ENCODE measurements at regions not wholly inside any gene's neighbourhood (a gene's known extent, or its start where the extent isn't known, plus 50 kb on each side); places are given as distances from the start of the nearest gene placed in this dataset.

DNA sequence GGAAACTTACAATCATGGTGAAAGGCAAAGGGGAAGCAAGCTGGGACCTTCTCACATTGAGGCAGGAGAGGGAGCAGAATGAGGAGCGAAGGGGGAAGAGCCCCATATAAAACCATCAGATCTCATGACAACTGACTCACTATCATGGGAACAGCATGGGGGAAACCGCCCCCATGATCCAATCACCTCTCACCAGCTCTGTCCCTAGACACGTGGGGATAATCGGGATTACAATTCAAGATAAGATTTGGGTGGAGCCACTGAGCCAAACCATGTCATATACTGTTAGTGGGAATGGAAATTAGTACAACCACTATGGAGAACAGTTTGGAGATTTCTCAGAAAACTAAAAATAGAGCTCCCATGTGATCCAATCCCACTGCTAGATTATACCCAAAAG, 163.7 kb downstream of the MANEA start:
- FAIRE-seq, result no peak
- 0% methylated on average over 4 of the region's 4 CpGs for WGBS (ENCODE audit: insufficient coverage, insufficient replicate concordance, low lambda C conversion rate, missing lambda C conversion rate)

DNA sequence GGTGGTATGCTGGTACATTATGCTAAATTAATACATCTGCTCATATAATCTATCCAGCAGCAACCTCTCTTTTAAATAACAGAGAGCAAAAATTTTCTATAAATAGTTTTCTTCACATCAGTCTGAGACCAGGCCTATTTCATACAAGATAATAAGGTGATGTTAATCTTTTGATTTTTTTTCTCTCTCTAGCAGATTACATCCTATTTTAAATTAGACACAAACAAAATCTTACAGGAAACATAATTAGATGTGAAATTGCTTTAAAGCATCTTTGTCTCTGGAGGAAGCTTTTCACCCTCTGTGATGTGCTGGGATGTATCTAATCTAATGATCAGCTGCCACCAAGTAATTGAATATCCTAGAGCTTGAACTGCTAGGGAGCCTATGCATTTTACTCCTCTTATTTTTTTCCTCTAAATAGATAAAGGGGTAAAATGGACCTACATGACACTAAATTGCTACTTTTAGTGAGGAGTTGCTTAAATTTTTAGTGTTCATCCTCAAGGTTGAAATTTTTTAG, 165.5 kb downstream of the MANEA start:
- intact Hi-C loops (cut with micrococcal nuclease; ENCODE audit: unreplicated experiment) (no loop called here), in situ Hi-C loops (cut with MboI) (no loop called here)
- DNase-seq (ENCODE audit: low read depth, low spot score) (no peak), ATAC-seq (no peak), FAIRE-seq (no peak)
- Histone ChIP-seq H3K27me3 (replicated peaks in 1 of 2; ENCODE audit: control insufficient read depth in 2 of 2, insufficient read depth in 2 of 2, low read length in 1 of 2) (no peaks in the 10 kb centered on the region), H3K9ac (ENCODE audit: control insufficient read depth, insufficient read depth, low read length) (no peak overlapping the region), H3K4me3 (no peak overlapping the region), H3K4me1 (ENCODE audit: control insufficient read depth, insufficient read depth, low read length) (no peaks in the 10 kb centered on the region), H3K27ac (ENCODE audit: control insufficient read depth, insufficient read depth) (no peak overlapping the region), H3K36me3 (ENCODE audit: control insufficient read depth in 2 of 2, insufficient read depth in 2 of 2, low read length in 1 of 2) (no peaks in the 10 kb centered on the region), H2AFZ (ENCODE audit: control insufficient read depth, low read depth, low read length) (no peak overlapping the region), H3K79me2 (ENCODE audit: control insufficient read depth, insufficient read depth, low read length) (no peaks in the 10 kb centered on the region), H3K9me3 (replicated peaks; ENCODE audit: control insufficient read depth, insufficient read depth, low read length) (no peaks in the 10 kb centered on the region), H3K4me2 (ENCODE audit: control insufficient read depth, insufficient read depth) (no peak overlapping the region), H4K20me1 (ENCODE audit: control insufficient read depth, insufficient read depth) (no peaks in the 10 kb centered on the region)
- ChIA-PET CTCF (interaction anchor here (1.4 kb wide), 1 partner anchor 14 kb away, joined by 3 read pairs; no protein-coding TSS in a partner anchor), POLR2A (no interaction called here), SMC1A (ENCODE audit: uncharacterized antibody, unreplicated experiment) (no interaction called here), RAD21 (ENCODE audit: unreplicated experiment) (no interaction called here)
- no TSS peak for BruUV-seq (replicated peaks)
- TF ChIP-seq, protein P1, sequence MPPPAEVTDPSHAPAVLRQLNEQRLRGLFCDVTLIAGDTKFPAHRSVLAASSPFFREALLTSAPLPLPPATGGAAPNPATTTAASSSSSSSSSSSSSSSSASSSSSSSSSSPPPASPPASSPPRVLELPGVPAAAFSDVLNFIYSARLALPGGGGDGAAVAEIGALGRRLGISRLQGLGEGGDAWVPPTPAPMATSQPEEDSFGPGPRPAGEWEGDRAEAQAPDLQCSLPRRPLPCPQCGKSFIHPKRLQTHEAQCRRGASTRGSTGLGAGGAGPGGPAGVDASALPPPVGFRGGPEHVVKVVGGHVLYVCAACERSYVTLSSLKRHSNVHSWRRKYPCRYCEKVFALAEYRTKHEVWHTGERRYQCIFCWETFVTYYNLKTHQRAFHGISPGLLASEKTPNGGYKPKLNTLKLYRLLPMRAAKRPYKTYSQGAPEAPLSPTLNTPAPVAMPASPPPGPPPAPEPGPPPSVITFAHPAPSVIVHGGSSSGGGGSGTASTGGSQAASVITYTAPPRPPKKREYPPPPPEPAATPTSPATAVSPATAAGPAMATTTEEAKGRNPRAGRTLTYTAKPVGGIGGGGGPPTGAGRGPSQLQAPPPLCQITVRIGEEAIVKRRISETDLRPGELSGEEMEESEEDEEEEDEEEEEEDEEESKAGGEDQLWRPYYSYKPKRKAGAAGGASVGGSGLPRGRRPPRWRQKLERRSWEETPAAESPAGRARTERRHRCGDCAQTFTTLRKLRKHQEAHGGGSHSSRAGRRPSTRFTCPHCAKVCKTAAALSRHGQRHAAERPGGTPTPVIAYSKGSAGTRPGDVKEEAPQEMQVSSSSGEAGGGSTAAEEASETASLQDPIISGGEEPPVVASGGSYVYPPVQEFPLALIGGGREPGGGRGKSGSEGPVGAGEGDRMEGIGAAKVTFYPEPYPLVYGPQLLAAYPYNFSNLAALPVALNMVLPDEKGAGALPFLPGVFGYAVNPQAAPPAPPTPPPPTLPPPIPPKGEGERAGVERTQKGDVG (CRISPR knock-in tag; IDR thresholded peaks at IDR 0.05), result no peak
- TF ChIP-seq DPF2 (IDR thresholded peaks at IDR 0.05) (no peak), FOS (IDR thresholded peaks at IDR 0.05; ENCODE audit: borderline replicate concordance, extremely low read depth, insufficient read length) (no peak), TCF7 (IDR thresholded peaks at IDR 0.05; ENCODE audit: borderline replicate concordance) (no peak), NFXL1 (IDR thresholded peaks at IDR 0.05; ENCODE audit: borderline replicate concordance) (no peak), NFYB (IDR thresholded peaks at IDR 0.05; ENCODE audit: insufficient read depth, low read depth, low read length) (no peak), SMAD5 (IDR thresholded peaks at IDR 0.05; ENCODE audit: low read depth) (no peak)
- TF ChIP-seq, protein P2, sequence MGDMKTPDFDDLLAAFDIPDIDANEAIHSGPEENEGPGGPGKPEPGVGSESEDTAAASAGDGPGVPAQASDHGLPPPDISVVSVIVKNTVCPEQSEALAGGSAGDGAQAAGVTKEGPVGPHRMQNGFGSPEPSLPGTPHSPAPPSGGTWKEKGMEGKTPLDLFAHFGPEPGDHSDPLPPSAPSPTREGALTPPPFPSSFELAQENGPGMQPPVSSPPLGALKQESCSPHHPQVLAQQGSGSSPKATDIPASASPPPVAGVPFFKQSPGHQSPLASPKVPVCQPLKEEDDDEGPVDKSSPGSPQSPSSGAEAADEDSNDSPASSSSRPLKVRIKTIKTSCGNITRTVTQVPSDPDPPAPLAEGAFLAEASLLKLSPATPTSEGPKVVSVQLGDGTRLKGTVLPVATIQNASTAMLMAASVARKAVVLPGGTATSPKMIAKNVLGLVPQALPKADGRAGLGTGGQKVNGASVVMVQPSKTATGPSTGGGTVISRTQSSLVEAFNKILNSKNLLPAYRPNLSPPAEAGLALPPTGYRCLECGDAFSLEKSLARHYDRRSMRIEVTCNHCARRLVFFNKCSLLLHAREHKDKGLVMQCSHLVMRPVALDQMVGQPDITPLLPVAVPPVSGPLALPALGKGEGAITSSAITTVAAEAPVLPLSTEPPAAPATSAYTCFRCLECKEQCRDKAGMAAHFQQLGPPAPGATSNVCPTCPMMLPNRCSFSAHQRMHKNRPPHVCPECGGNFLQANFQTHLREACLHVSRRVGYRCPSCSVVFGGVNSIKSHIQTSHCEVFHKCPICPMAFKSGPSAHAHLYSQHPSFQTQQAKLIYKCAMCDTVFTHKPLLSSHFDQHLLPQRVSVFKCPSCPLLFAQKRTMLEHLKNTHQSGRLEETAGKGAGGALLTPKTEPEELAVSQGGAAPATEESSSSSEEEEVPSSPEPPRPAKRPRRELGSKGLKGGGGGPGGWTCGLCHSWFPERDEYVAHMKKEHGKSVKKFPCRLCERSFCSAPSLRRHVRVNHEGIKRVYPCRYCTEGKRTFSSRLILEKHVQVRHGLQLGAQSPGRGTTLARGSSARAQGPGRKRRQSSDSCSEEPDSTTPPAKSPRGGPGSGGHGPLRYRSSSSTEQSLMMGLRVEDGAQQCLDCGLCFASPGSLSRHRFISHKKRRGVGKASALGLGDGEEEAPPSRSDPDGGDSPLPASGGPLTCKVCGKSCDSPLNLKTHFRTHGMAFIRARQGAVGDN (IDR thresholded peaks at IDR 0.05), result no peak

More for the DNA sequence above, 163.7 kb downstream of the MANEA start:
- TF ChIP-seq GABPA (IDR thresholded peaks at IDR 0.05; ENCODE audit: low read depth) (no peak), KDM1A (IDR thresholded peaks at IDR 0.05; ENCODE audit: borderline replicate concordance) (no peak), ZNF207 (IDR thresholded peaks at IDR 0.05; ENCODE audit: borderline replicate concordance) (no peak), HDGF (IDR thresholded peaks at IDR 0.05) (no peak), SMAD5 (IDR thresholded peaks at IDR 0.05; ENCODE audit: low read depth) (no peak), ETV6 (conservative IDR thresholded peaks at IDR 0.05 in 1 of 2, IDR thresholded peaks at IDR 0.05 in 1 of 2; ENCODE audit: borderline replicate concordance in 1 of 2, low read depth in 1 of 2) (no peak), MYC (IDR thresholded peaks at IDR 0.05; ENCODE audit: insufficient read depth, insufficient read length, insufficient replicate concordance, low read length, severe bottlenecking) (no peak)
- Histone ChIP-seq H4K20me1 (ENCODE audit: control insufficient read depth, insufficient read depth) (no peaks in the 10 kb centered on the region), H3K36me3 (ENCODE audit: control insufficient read depth in 2 of 2, insufficient read depth in 2 of 2, low read length in 1 of 2) (no peaks in the 10 kb centered on the region), H3K4me2 (ENCODE audit: control insufficient read depth, insufficient read depth) (no peak overlapping the region), H3K4me3 (no peak overlapping the region), H3K27ac (ENCODE audit: control insufficient read depth, insufficient read depth) (no peak overlapping the region), H3K9ac (ENCODE audit: control insufficient read depth, insufficient read depth, low read length) (no peak overlapping the region), H2AFZ (ENCODE audit: control insufficient read depth, low read depth, low read length) (no peak overlapping the region), H3K79me2 (ENCODE audit: control insufficient read depth, insufficient read depth, low read length) (no peaks in the 10 kb centered on the region), H3K27me3 (replicated peaks in 1 of 2; ENCODE audit: control insufficient read depth in 2 of 2, insufficient read depth in 2 of 2, low read length in 1 of 2) (no peaks in the 10 kb centered on the region), H3K9me3 (replicated peaks; ENCODE audit: control insufficient read depth, insufficient read depth, low read length) (no peaks in the 10 kb centered on the region), H3K4me1 (ENCODE audit: control insufficient read depth, insufficient read depth, low read length) (no peaks in the 10 kb centered on the region)
- intact Hi-C loops (cut with micrococcal nuclease; ENCODE audit: unreplicated experiment) (no loop called here), in situ Hi-C loops (cut with MboI) (no loop called here)
- POLR2A ChIA-PET, result no interaction called here
- no peak for ATAC-seq
- DNase-seq (ENCODE audit: low read depth, low spot score), result no peak
- SMC1A ChIA-PET (ENCODE audit: uncharacterized antibody, unreplicated experiment), result no interaction called here
- RAD21 ChIA-PET (ENCODE audit: unreplicated experiment), result no interaction called here
- BruUV-seq (replicated peaks), result no TSS peak
- CTCF ChIA-PET, result no interaction called here

Measured in GM12878 (cell line).